A673 (cell line): ENCODE measurements at regions not wholly inside any gene's neighbourhood (a gene's known extent, or its start where the extent isn't known, plus 50 kb on each side); places are given as distances from the start of the nearest gene placed in this dataset.

Source experiments
- BruUV-seq: library from RNA; stranded (reverse); fragments of 400-500 nt; replicated peaks from 2 replicates; lab custom pipeline; 2021; lab: Mats Ljungman, UMichigan
- CTCF ChIA-PET: fragments of 300-600 bp; sonication (Branson Sonifier 250); formaldehyde crosslinking; loops from one replicate; lab custom pipeline; 2022; ENCODE audit warnings: antibody characterized with exemption; lab: Charles Lee
- POLR2A ChIA-PET: fragments of 300-600 bp; sonication (Branson Sonifier 250); formaldehyde crosslinking; loops from one replicate; lab custom pipeline; 2022; ENCODE audit warnings: antibody characterized with exemption; ENCODE audit not compliant: low non-redundant PET; lab: Charles Lee
- DNase-seq: peaks from one replicate; pipeline ENCODE4 v3.0.0-alpha.2; 2015; ENCODE audit warnings: low spot score
- H3K27ac ChIP-seq: fragments of 200-600 bp; sonication (generic); 2 replicates; pipeline ENCODE4 v1.5.1; 2016; ENCODE audit warnings: mixed run types, low read depth, mild to moderate bottlenecking, mixed read lengths, antibody characterized with exemption, low read length; ENCODE audit not compliant: poor library complexity, severe bottlenecking
- H3K27me3 ChIP-seq: fragments of 200-600 bp; sonication (generic); replicated peaks from 2 replicates; pipeline ENCODE4 v1.6.1; 2017; ENCODE audit warnings: mixed run types, low read depth, mild to moderate bottlenecking, mixed read lengths, antibody characterized with exemption, low read length; ENCODE audit not compliant: insufficient read depth, poor library complexity
- H3K36me3 ChIP-seq: fragments of 200-600 bp; sonication (generic); 2 replicates; pipeline ENCODE4 v1.6.1; 2016; ENCODE audit warnings: mixed run types, mild to moderate bottlenecking, mixed read lengths, antibody characterized with exemption, low read length; ENCODE audit not compliant: insufficient read depth, poor library complexity, severe bottlenecking
- H3K4me1 ChIP-seq: fragments of 200-600 bp; sonication (generic); 2 replicates; pipeline ENCODE4 v1.6.1; 2017; ENCODE audit warnings: mixed run types, mild to moderate bottlenecking, mixed read lengths, antibody characterized with exemption, low read length; ENCODE audit not compliant: insufficient read depth, poor library complexity, severe bottlenecking
- H3K4me3 ChIP-seq: fragments of 200-600 bp; sonication (generic); 2 replicates; pipeline ENCODE4 v1.5.1; 2016; ENCODE audit warnings: low read depth, mixed run types, mild to moderate bottlenecking, mixed read lengths, low read length; ENCODE audit not compliant: poor library complexity, severe bottlenecking
- H3K9me3 ChIP-seq: fragments of 200-600 bp; sonication (generic); 2 replicates; pipeline ENCODE4 v1.6.1; 2016; ENCODE audit warnings: mixed run types, low read depth, mild to moderate bottlenecking, mixed read lengths, antibody characterized with exemption, low read length; ENCODE audit not compliant: poor library complexity, severe bottlenecking
- CTCF ChIP-seq: fragments of 300-800, 200-600 bp; sonication (generic); conservative IDR thresholded peaks from 2 replicates; pipeline ENCODE4 v1.5.1; 2017; ENCODE audit warnings: low read depth, mild to moderate bottlenecking, antibody characterized with exemption, low read length, moderate library complexity, mixed read lengths
- EZH2 ChIP-seq: fragments of 200-600 bp; sonication (generic); IDR thresholded peaks from 2 replicates; pipeline ENCODE4 v1.6.1; 2017; ENCODE audit warnings: borderline replicate concordance, low read depth, mild to moderate bottlenecking, mixed read lengths, antibody characterized with exemption, low read length; ENCODE audit not compliant: poor library complexity, severe bottlenecking
- intact Hi-C: fragments of 100-400 bp; cut with micrococcal nuclease; formaldehyde crosslinking; loops from one replicate; pipeline ENCODE4 v1.10.0; 2022; ENCODE audit not compliant: unreplicated experiment

- H3K4me1 ChIP-seq = no peaks in the 10 kb centered on the region
- no peak for DNase-seq
- H3K36me3 ChIP-seq = no peaks in the 10 kb centered on the region
- no peak overlapping the region for H3K4me3 ChIP-seq
- intact Hi-C loops = no loop called here
- POLR2A ChIA-PET = no interaction called here
- no peak for TF ChIP-seq CTCF
- no peak for TF ChIP-seq EZH2
- CTCF ChIA-PET = no interaction called here
- H3K27ac ChIP-seq = no peak overlapping the region
- no peaks in the 10 kb centered on the region for H3K9me3 ChIP-seq
- BruUV-seq = no TSS peak
- H3K27me3 ChIP-seq = peaks cover 36% of the 10 kb centered on the region
Measured at GRCh38 chr10:123550675-123551096, 115.5 kb upstream of the GPR26 start.

- POLR2A ChIA-PET = no interaction called here
- no peak for TF ChIP-seq CTCF
- no peak for TF ChIP-seq EZH2
- Histone ChIP-seq H3K4me3 (no peak overlapping the region), H3K36me3 (no peaks in the 10 kb centered on the region), H3K4me1 (no peaks in the 10 kb centered on the region), H3K9me3 (no peaks in the 10 kb centered on the region), H3K27ac (no peak overlapping the region), H3K27me3 (peaks cover 37% of the 10 kb centered on the region)
- intact Hi-C loops = no loop called here
- DNase-seq = no peak
- CTCF ChIA-PET = no interaction called here
- no TSS peak for BruUV-seq
Measured at GRCh38 chr10:123551259-123551658, 114.9 kb upstream of the GPR26 start.

GRCh38 chr10:123552760-123553554 is 113.2 kb upstream of the GPR26 start:
- ChIA-PET POLR2A (no interaction called here), CTCF (no interaction called here)
- H3K27ac ChIP-seq = no peak overlapping the region
- no TSS peak for BruUV-seq
- no peaks in the 10 kb centered on the region for H3K9me3 ChIP-seq
- H3K36me3 ChIP-seq = no peaks in the 10 kb centered on the region
- H3K4me3 ChIP-seq = no peak overlapping the region
- H3K27me3 ChIP-seq = peaks cover 26% of the 10 kb centered on the region
- no peak for TF ChIP-seq CTCF
- no peak for TF ChIP-seq EZH2
- H3K4me1 ChIP-seq = no peaks in the 10 kb centered on the region
- intact Hi-C loops = no loop called here
- no peak for DNase-seq
